ENCODE measurements at regions not wholly inside any gene's neighbourhood (a gene's known extent, or its start where the extent isn't known, plus 50 kb on each side); places are given as distances from the start of the nearest gene placed in this dataset.

GRCh38 chr22:19644314-19645223, 69.7 kb upstream of the SEPTIN5 start:
- TF ChIP-seq CTCF (IDR thresholded peaks at IDR 0.05) (no peak), POLR2A (IDR thresholded peaks at IDR 0.05) (no peak)

Data from lower leg skin (tissue), 3 donors.